ENCODE measurements at regions not wholly inside any gene's neighbourhood (a gene's known extent, or its start where the extent isn't known, plus 50 kb on each side); places are given as distances from the start of the nearest gene placed in this dataset.
"Not testable (repeated sequence)": the region's sequence is repeated elsewhere in the genome, so short reads cannot be mapped to it uniquely, and the experiment has no call there.

DNA sequence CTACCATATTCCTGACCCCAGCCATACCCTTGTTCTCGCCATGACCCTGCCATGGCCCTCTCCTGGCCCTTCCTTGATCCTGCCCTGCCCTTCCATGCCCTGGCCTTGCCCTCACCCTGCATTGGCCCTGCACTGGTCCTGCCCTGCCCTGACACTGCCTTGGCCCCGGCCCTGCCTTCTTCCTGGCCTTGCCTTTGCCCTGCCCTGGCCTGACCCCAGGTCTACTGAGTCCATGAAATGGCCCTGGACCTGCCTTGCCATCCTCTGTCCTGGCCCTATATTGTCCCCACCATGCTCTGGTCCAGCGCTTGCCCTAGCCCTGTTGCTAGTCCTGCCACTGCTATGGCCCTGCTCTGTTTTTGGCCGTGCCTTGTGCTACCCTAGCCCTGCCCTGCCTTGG lies 536.1 kb downstream of the FOXD4L6 start:
- H3K36me3 ChIP-seq = not testable (repeated sequence)

DNA sequence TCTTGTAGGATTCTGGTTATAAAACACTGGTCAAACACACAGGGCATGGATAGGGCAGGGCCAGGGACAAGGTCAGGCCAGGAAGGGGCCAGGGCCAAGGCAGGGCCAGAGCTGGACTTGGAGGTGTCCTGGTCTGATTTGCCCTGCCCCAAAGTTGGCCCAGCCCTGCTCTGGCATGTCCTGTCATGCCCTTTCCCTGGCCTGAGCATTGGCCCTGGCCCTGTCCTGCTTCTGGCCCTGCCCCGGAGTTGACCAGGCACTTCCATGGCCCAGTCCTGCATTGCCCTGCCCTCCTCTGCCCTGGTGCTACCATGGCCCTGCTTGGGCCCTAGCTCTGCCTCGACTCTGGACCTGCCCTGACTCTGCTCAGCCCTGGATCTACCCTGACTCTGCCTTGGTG lies 536.6 kb downstream of the FOXD4L6 start:
- WGBS, 2 donors (ENCODE audit: low coverage in 1 of 2) = 86% methylated on average over 1 of the region's 2 CpGs; no CpG with 5 or more reads in 1 of the 2 donors
- ATAC-seq, H3K4me1 ChIP-seq: not testable (repeated sequence)

More for the DNA sequence above, 536.1 kb downstream of the FOXD4L6 start:
- not testable (repeated sequence) for H3K27me3 ChIP-seq, H3K4me3 ChIP-seq, H3K27ac ChIP-seq, ATAC-seq, H3K4me1 ChIP-seq, H3K9me3 ChIP-seq
- 62 to 84% methylated on average over 2 to 3 of the region's 4 CpGs for WGBS, 2 donors (ENCODE audit: low coverage in 1 of 2)

DNA sequence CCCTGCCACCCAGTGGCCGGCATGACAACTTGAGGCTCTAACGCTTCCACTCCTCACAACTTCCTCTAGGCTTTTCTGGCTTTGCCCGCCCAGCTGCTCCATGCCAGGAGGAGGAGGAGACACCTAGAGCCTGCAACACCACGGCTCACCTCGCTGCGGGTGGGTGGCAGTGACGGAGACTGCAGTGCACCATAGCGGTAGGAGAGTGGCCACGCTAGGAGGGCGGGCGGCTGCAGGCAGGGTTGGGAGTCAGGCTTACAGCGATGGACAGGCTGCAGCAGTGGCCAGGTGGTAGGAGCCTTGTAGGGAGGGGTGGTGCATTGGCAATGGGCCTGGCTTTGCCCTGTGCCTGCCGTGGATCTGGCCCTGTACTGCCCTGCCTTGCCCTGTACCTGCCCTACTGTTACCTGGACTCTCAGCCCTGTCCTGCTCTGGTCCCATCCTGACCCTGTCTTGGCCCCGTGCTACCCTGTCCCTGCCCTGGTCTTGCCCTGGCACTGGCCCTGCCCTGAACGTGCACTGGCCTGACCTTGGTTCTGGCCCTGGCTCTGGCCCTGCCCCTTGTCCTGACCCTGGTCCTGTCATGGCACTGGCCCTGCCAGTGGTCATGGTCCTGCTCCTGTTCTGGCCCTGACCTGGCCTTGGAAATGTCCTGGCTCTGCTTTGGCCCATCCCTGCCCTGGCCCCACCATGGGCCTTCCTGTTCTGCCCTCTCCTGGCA lies 540.8 kb downstream of the FOXD4L6 start:
- not testable (repeated sequence) for H3K4me1 ChIP-seq, H3K9me3 ChIP-seq, H3K27me3 ChIP-seq, H3K27ac ChIP-seq, H3K36me3 ChIP-seq, ATAC-seq, H3K4me3 ChIP-seq
- WGBS, 2 donors (ENCODE audit: low coverage in 1 of 2) = 83 to 96% methylated on average over 1 to 5 of the region's 15 CpGs

More for the DNA sequence above, 536.6 kb downstream of the FOXD4L6 start:
- not testable (repeated sequence) for H3K4me3 ChIP-seq, H3K27ac ChIP-seq, H3K36me3 ChIP-seq, H3K9me3 ChIP-seq, H3K27me3 ChIP-seq

DNA sequence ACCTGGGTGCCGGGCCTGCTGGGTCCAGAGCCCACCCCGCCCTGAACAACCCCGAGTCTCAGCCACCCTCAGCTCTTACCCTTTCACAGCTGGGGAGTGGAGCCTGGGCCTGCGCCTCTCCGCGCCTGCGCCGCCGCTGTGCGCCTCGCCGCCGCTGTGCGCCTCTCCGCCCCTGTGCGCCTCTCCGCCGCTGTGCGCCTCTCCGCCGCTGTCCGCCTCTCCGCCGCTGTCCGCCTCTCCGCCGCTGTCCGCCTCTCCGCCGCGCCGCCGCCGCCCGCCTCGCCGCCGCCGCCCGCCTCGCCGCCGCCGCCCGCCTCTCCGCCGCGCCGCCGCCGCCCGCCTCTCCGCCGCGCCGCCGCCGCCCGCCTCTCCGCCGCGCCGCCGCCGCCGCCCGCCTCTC lies 544.4 kb downstream of the FOXD4L6 start:
- Histone ChIP-seq H3K27ac (peak overlapping the region in 1 of 4 donors; percentile 54), H3K4me3 (peak overlapping the region in 1 of 2 donors; percentile 35)
- H3K4me1 ChIP-seq, H3K9me3 ChIP-seq, ATAC-seq, H3K27me3 ChIP-seq, H3K36me3 ChIP-seq: not testable (repeated sequence)
- WGBS, 2 donors (ENCODE audit: low coverage in 1 of 2) = 45% methylated on average over 28 of the region's 67 CpGs; no CpG with 5 or more reads in 1 of the 2 donors

DNA sequence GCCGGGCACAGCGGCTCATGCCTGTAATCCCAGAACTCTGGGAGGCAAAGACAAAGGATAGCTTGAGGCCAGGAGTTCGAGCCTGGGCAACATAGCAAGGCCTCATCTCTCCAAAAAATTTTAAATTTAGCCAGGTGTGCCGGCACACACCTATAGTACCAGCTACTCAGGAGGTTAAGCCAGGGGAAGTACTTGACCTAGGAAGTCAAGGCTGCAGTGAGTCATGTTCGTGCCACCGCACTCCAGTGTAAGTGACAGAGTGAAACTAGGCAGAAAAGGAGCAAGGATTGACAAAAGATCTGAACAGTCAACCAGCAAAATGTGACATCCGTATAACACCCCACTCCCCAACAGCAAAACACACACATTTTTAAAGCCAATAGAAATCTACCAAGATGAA lies 545.3 kb downstream of the FOXD4L6 start:
- H3K36me3 ChIP-seq, H3K27ac ChIP-seq, H3K4me1 ChIP-seq, H3K27me3 ChIP-seq, H3K9me3 ChIP-seq, ATAC-seq, H3K4me3 ChIP-seq: not testable (repeated sequence)
- no CpG with 5 or more reads among the region's 7 CpGs for WGBS, 2 donors (ENCODE audit: low coverage in 1 of 2)

DNA sequence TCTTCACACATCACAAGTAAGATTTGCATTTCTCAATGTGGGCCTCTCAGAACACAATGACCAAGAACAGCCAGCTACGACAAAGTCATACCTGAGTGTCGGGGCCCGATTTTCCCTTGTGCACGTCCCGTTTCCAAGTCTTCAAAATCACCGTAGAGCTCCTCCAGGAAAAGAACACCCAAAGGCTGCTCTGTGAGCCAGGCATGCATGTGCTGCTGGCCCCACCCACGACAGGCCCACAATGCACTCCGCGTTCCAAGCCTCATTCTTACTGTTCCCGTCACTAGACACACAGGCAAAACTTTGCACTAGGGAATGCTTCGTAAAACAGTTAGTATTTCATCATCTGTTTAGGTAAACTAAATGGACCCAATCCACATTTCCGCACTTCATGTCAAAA lies 549.6 kb downstream of the FOXD4L6 start:
- not testable (repeated sequence) for H3K4me3 ChIP-seq, H3K4me1 ChIP-seq, ATAC-seq, H3K36me3 ChIP-seq, H3K9me3 ChIP-seq, H3K27ac ChIP-seq, H3K27me3 ChIP-seq
- 91 to 92% methylated on average over 8 to 12 of the region's 12 CpGs for WGBS, 2 donors (ENCODE audit: low coverage in 1 of 2)
